AG09309 (cell line): ENCODE measurements at regions not wholly inside any gene's neighbourhood (a gene's known extent, or its start where the extent isn't known, plus 50 kb on each side); places are given as distances from the start of the nearest gene placed in this dataset.
"Not testable (repeated sequence)": the region's sequence is repeated elsewhere in the genome, so short reads cannot be mapped to it uniquely, and the experiment has no call there.

Source experiments
- DNase-seq: peaks from one replicate; pipeline ENCODE4 v3.0.0-alpha.2; 2010; ENCODE audit warnings: low read depth
- H3K4me3 ChIP-seq: 2 replicates; pipeline ENCODE4 v1.5.1; 2011; ENCODE audit warnings: mild to moderate bottlenecking, low read depth, low read length, moderate library complexity; ENCODE audit not compliant: control insufficient read depth
- CTCF ChIP-seq: IDR thresholded peaks from 2 replicates; pipeline ENCODE4 v1.5.1; 2011; ENCODE audit warnings: mild to moderate bottlenecking, low read depth, low read length, inconsistent platforms; ENCODE audit not compliant: insufficient read depth, control insufficient read depth; ENCODE audit errors: missing control alignments

GRCh38 chr2:161513295-161514032 lies 97.4 kb downstream of the TBR1 start:
- not testable (repeated sequence) for DNase-seq, H3K4me3 ChIP-seq

DNA sequence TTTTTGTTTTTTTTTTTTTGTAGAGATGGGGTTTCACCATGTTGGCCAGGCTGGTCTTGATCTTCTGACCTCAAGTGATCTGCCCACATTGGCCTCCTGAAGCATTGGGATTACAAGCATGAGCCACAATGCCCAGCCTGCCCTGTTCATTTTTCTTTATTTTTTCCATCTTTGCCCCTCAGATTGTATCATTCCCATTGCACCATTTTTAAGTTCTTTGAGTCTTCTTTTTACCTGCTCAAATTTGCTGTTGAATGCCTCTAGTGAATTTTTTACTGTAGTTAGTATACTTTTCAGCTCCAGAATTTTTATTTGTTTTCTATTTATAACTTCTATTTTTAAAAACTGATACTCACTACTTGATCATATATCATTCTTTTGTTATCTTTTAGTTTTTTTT lies 101.4 kb upstream of the SLC4A10 start:
- no peak for TF ChIP-seq CTCF
- no peak for DNase-seq
- no peak overlapping the region for H3K4me3 ChIP-seq

DNA sequence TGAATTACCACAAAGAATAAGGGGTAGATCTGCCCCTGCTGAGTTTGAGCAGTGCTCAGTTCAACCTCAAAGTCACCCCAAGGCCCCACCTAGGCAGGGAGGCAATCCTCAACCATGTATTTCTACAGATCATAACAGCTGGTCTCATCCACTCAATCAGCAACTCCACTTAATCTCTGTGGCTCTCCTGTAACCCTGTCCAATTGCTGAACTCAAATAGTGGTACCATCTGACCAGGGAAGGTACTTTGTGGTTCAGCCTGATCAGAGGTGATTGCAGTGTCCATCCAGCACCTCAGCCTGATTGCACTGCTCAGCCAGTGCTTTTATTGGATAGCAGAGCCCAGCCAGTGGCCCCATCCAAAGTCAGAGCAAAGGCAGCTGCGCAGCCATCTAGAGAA lies 91.0 kb upstream of the SLC4A10 start:
- H3K4me3 ChIP-seq, result no peak overlapping the region
- no peak for DNase-seq
- TF ChIP-seq CTCF, result no peak

- TF ChIP-seq CTCF, result no peak
- DNase-seq, result no peak
- no peak overlapping the region for H3K4me3 ChIP-seq
These were observed 77.6 kb upstream of the SLC4A10 start for GRCh38 chr2:161546635-161547034.

DNA sequence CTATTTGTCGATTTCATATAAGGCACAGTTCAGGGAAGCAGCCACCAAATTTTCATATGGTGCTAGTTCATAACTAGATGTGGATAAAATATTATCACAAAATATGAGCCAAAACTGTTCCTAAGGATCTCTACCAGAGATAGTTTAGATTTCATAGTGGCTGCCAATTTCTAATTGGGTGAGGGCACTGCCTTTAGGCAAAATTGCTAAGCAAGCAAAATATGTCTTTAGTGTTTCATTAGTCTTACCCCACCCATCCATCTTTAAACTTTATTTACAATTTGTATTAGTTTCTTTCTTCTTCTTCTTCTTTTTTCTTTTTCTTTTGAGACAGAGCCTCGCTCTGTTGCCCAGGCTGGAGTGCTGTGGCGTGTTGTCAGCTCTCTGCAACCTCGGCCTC lies 77.1 kb upstream of the SLC4A10 start:
- TF ChIP-seq CTCF, result no peak
- no peak for DNase-seq
- H3K4me3 ChIP-seq, result no peak overlapping the region

- DNase-seq, result no peak
- no peak overlapping the region for H3K4me3 ChIP-seq
- no peak for TF ChIP-seq CTCF
These were observed 72.2 kb upstream of the SLC4A10 start for GRCh38 chr2:161552015-161552414.

GRCh38 chr2:161555826-161556225 lies 68.4 kb upstream of the SLC4A10 start:
- no peak for DNase-seq
- TF ChIP-seq CTCF, result no peak
- no peak overlapping the region for H3K4me3 ChIP-seq
